GM23338 (cell line): ENCODE measurements at regions not wholly inside any gene's neighbourhood (a gene's known extent, or its start where the extent isn't known, plus 50 kb on each side); places are given as distances from the start of the nearest gene placed in this dataset.

ENCODE experiments used
- ATAC-seq: fragments of 200-7000 bp; cut with Tn5 transposase; 3 replicates; pipeline ENCODE4 v1.9.1; 2020
- DNase-seq: peaks from one replicate; pipeline ENCODE4 v3.0.0-alpha.2; 2015; ENCODE audit warnings: low spot score
- H2AFZ ChIP-seq: fragments of 200-600 bp; sonication (generic); 2 replicates; pipeline ENCODE4 v1.8.0; 2016; ENCODE audit warnings: antibody characterized with exemption, mild to moderate bottlenecking, moderate library complexity
- H3F3A ChIP-seq: fragments of 200-600 bp; sonication (generic); replicated peaks from 2 replicates; pipeline ENCODE4 v1.8.0; 2017; ENCODE audit warnings: antibody characterized with exemption, mixed run types, low read depth
- H3K27ac ChIP-seq: fragments of 200-600 bp; sonication (generic); 2 replicates; pipeline ENCODE4 v1.6.1; 2016; ENCODE audit warnings: low read depth
- H3K27me3 ChIP-seq: fragments of 200-600 bp; sonication (generic); 2 replicates; pipeline ENCODE4 v1.8.0; 2016; ENCODE audit warnings: mild to moderate bottlenecking, mixed run types, moderate library complexity; ENCODE audit not compliant: insufficient read depth
- H3K36me3 ChIP-seq: fragments of 200-600 bp; sonication (generic); 2 replicates; pipeline ENCODE4 v1.8.0; 2016; ENCODE audit warnings: mild to moderate bottlenecking; ENCODE audit not compliant: insufficient read depth
- H3K4me1 ChIP-seq: fragments of 200-600 bp; sonication (generic); 2 replicates; pipeline ENCODE4 v1.8.0; 2016; ENCODE audit warnings: mild to moderate bottlenecking, moderate library complexity; ENCODE audit not compliant: insufficient read depth
- H3K4me2 ChIP-seq: fragments of 200-600 bp; sonication (generic); 2 replicates; pipeline ENCODE4 v1.7.1; 2017; ENCODE audit warnings: mixed run types
- H3K4me3 ChIP-seq: fragments of 200-600 bp; sonication (generic); 2 replicates; pipeline ENCODE4 v1.6.1; 2016; ENCODE audit warnings: mixed run types
- H3K79me2 ChIP-seq: fragments of 200-600 bp; sonication (generic); replicated peaks from 2 replicates; pipeline ENCODE4 v1.8.0; 2017; ENCODE audit warnings: mild to moderate bottlenecking; ENCODE audit not compliant: insufficient read depth
- H3K9me2 ChIP-seq: fragments of 200-600 bp; sonication (generic); 2 replicates; pipeline ENCODE4 v1.8.0; 2017; ENCODE audit not compliant: insufficient read depth
- H4K20me1 ChIP-seq: fragments of 200-600 bp; sonication (generic); replicated peaks from 2 replicates; pipeline ENCODE4 v1.8.0; 2017; ENCODE audit warnings: mild to moderate bottlenecking; ENCODE audit not compliant: insufficient read depth
- H3K27ac Mint-ChIP-seq: 2 replicates; pipeline ENCODE4 v1.8.0; 2020; ENCODE audit warnings: inconsistent platforms, mild to moderate bottlenecking, moderate library complexity, mixed read lengths
- H3K27me3 Mint-ChIP-seq: 3 replicates; pipeline ENCODE4 v1.8.0; 2022; ENCODE audit warnings: low read depth, mild to moderate bottlenecking, moderate library complexity, mixed read lengths, inconsistent platforms; ENCODE audit not compliant: insufficient read depth, poor library complexity
- H3K36me3 Mint-ChIP-seq: 3 replicates; pipeline ENCODE4 v1.8.0; 2021; ENCODE audit warnings: low read depth, mild to moderate bottlenecking, inconsistent platforms, moderate library complexity, mixed read lengths
- H3K4me1 Mint-ChIP-seq: 3 replicates; pipeline ENCODE4 v1.8.0; 2020; ENCODE audit warnings: mild to moderate bottlenecking, inconsistent platforms, mixed read lengths
- H3K4me3 Mint-ChIP-seq: 3 replicates; pipeline ENCODE4 v1.8.0; 2021; ENCODE audit warnings: moderate library complexity, mild to moderate bottlenecking, inconsistent platforms, mixed read lengths
- H3K9me3 Mint-ChIP-seq: 3 replicates; pipeline ENCODE4 v1.8.0; 2020; ENCODE audit warnings: moderate library complexity, mild to moderate bottlenecking, inconsistent platforms, mixed read lengths
- CREB1 ChIP-seq: fragments of 250-450 bp; sonication (Bioruptor Pico); IDR thresholded peaks from 2 replicates; pipeline ENCODE4 v1.5.0; 2020; ENCODE audit warnings: low read depth, mild to moderate bottlenecking, moderate library complexity
- CTCF ChIP-seq, 2 experiments: fragments of 200-600 bp in 1 of 2; sonication (generic) in 1 of 2; conservative IDR thresholded peaks; 2 replicates each; pipeline versions ENCODE4 v1.5.1 to v1.6.1; 2016 to 2017; ENCODE audit warnings: antibody characterized with exemption in 2 of 2, low read depth in 2 of 2, mild to moderate bottlenecking in 2 of 2, moderate library complexity in 1 of 2
- ETS1 ChIP-seq: IDR thresholded peaks from 2 replicates; pipeline ENCODE4 v1.6.1; 2016; ENCODE audit warnings: antibody characterized with exemption
- EZH2 ChIP-seq: fragments of 200-600 bp; sonication (generic); IDR thresholded peaks from one replicate; pipeline ENCODE4 v1.8.0; 2017; ENCODE audit warnings: antibody characterized with exemption, mild to moderate bottlenecking, low read depth; ENCODE audit not compliant: unreplicated experiment
- EZH2phosphoT487 ChIP-seq: fragments of 200-600 bp; sonication (generic); IDR thresholded peaks from one replicate; pipeline ENCODE4 v1.8.1; 2018; ENCODE audit warnings: antibody characterized with exemption; ENCODE audit not compliant: unreplicated experiment
- JUNB ChIP-seq: IDR thresholded peaks from one replicate; pipeline ENCODE4 v1.6.1; 2016; ENCODE audit warnings: antibody characterized with exemption; ENCODE audit not compliant: unreplicated experiment
- NANOG ChIP-seq: IDR thresholded peaks from 2 replicates; pipeline ENCODE4 v1.6.1; 2016; ENCODE audit warnings: antibody characterized with exemption, borderline replicate concordance
- POLR2AphosphoS5 ChIP-seq: IDR thresholded peaks from 2 replicates; pipeline ENCODE4 v1.6.1; 2016; ENCODE audit warnings: antibody characterized with exemption, low read depth
- REST ChIP-seq: IDR thresholded peaks from one replicate; pipeline ENCODE4 v1.6.1; 2018; ENCODE audit warnings: antibody characterized with exemption; ENCODE audit not compliant: unreplicated experiment
- STAT1 ChIP-seq: IDR thresholded peaks from one replicate; pipeline ENCODE4 v1.6.1; 2016; ENCODE audit warnings: antibody characterized with exemption; ENCODE audit not compliant: unreplicated experiment
- ZNF114 ChIP-seq: fragments of 250-450 bp; sonication (Bioruptor Pico); IDR thresholded peaks from 2 replicates; pipeline ENCODE4 v1.5.0; 2020; ENCODE audit warnings: mild to moderate bottlenecking, moderate library complexity
- ZNF331 ChIP-seq: fragments of 250-450 bp; sonication (Bioruptor Pico); IDR thresholded peaks from 2 replicates; pipeline ENCODE4 v1.5.0; 2020; ENCODE audit warnings: low read depth, mild to moderate bottlenecking, moderate library complexity
- ZNF462 ChIP-seq: fragments of 250-450 bp; sonication (Bioruptor Pico); IDR thresholded peaks from 2 replicates; pipeline ENCODE4 v1.5.0; 2020; ENCODE audit warnings: mild to moderate bottlenecking, moderate library complexity

- DNase-seq (no peak), ATAC-seq (no peak)
- H3K36me3 Mint-ChIP-seq = no peaks in the 10 kb centered on the region
- no peak overlapping the region for H3K4me3 Mint-ChIP-seq
- no peaks in the 10 kb centered on the region for H3K36me3 ChIP-seq
- H3K79me2 ChIP-seq = no peaks in the 10 kb centered on the region
- H3F3A ChIP-seq = no peaks in the 10 kb centered on the region
- no peaks in the 10 kb centered on the region for H3K9me3 Mint-ChIP-seq
- H3K4me3 ChIP-seq = no peak overlapping the region
- peaks cover 2% of the 10 kb centered on the region for H3K27me3 Mint-ChIP-seq
- no peak overlapping the region for H3K27ac Mint-ChIP-seq
- H3K27ac ChIP-seq = no peak overlapping the region
- no peaks in the 10 kb centered on the region for H4K20me1 ChIP-seq
- H3K27me3 ChIP-seq = no peaks in the 10 kb centered on the region
- H2AFZ ChIP-seq = no peak overlapping the region
- H3K4me2 ChIP-seq = no peak overlapping the region
- no peaks in the 10 kb centered on the region for H3K9me2 ChIP-seq
- TF ChIP-seq ZNF114 (CRISPR knock-in tag) (no peak), EZH2 (no peak), JUNB (no peak), ZNF462 (CRISPR knock-in tag) (no peak), EZH2phosphoT487 (no peak), NANOG (no peak), REST (no peak), CTCF (conservative IDR thresholded peaks at IDR 0.05; ENCODE audit: low read depth in 2 of 2) (no peak), ETS1 (no peak), POLR2AphosphoS5 (no peak), ZNF331 (no peak), STAT1 (no peak), CREB1 (no peak)
- H3K4me1 ChIP-seq = no peaks in the 10 kb centered on the region
- H3K4me1 Mint-ChIP-seq = 0 out of 3 replicates have a peak, but pooled peaks cover 3% of the 10 kb centered on the region
Measured at GRCh38 chr4:42724451-42724850, 67.5 kb upstream of the ATP8A1 start.
